Mesendoderm (in vitro differentiated cells): ENCODE measurements at regions not wholly inside any gene's neighbourhood (a gene's known extent, or its start where the extent isn't known, plus 50 kb on each side); places are given as distances from the start of the nearest gene placed in this dataset.

ENCODE experiments used
- DNase-seq: peaks from one replicate; pipeline ENCODE4 v3.0.0; 2013
- H2AK5ac ChIP-seq: 2 replicates; pipeline ENCODE4 v1.6.1; 2013; ENCODE audit warnings: low read length, inconsistent platforms
- H2BK120ac ChIP-seq: 2 replicates; pipeline ENCODE4 v1.6.1; 2013; ENCODE audit warnings: low read depth, mild to moderate bottlenecking, low read length, moderate library complexity, mixed read lengths
- H2BK15ac ChIP-seq: replicated peaks from 2 replicates; pipeline ENCODE4 v1.6.1; 2013; ENCODE audit warnings: low read depth, mild to moderate bottlenecking, moderate library complexity
- H2BK5ac ChIP-seq: 2 replicates; pipeline ENCODE4 v1.6.1; 2013; ENCODE audit warnings: low read length, inconsistent platforms
- H3K18ac ChIP-seq: 2 replicates; pipeline ENCODE4 v1.6.1; 2013; ENCODE audit warnings: mild to moderate bottlenecking, low read length, mixed read lengths
- H3K23ac ChIP-seq: one replicate; pipeline ENCODE4 v1.6.1; 2013; ENCODE audit warnings: low read length
- H3K27ac ChIP-seq: 2 replicates; pipeline ENCODE4 v1.5.1; 2013; ENCODE audit warnings: low read depth, mild to moderate bottlenecking, inconsistent platforms, low read length, moderate library complexity
- H3K27me3 ChIP-seq: 2 replicates; pipeline ENCODE4 v1.6.1; 2013; ENCODE audit warnings: low read length, control low read depth, mild to moderate bottlenecking, inconsistent platforms; ENCODE audit not compliant: insufficient read depth, poor library complexity
- H3K36me3 ChIP-seq: 2 replicates; pipeline ENCODE4 v1.6.1; 2013; ENCODE audit warnings: low read length, inconsistent platforms; ENCODE audit not compliant: control insufficient read depth, insufficient read depth
- H3K4ac ChIP-seq: one replicate; pipeline ENCODE4 v1.6.1; 2013; ENCODE audit warnings: low read depth, mild to moderate bottlenecking, low read length, moderate library complexity
- H3K4me1 ChIP-seq: 2 replicates; pipeline ENCODE4 v1.6.1; 2013; ENCODE audit warnings: low read depth, low read length, inconsistent platforms; ENCODE audit not compliant: control insufficient read depth
- H3K4me2 ChIP-seq: 2 replicates; pipeline ENCODE4 v1.6.1; 2013; ENCODE audit warnings: low read length
- H3K4me3 ChIP-seq: 2 replicates; pipeline ENCODE4 v1.5.1; 2013; ENCODE audit warnings: mild to moderate bottlenecking, low read length
- H3K56ac ChIP-seq: one replicate; pipeline ENCODE4 v1.6.1; 2013; ENCODE audit warnings: low read length
- H3K79me1 ChIP-seq: 2 replicates; pipeline ENCODE4 v1.6.1; 2013; ENCODE audit warnings: low read length, inconsistent platforms
- H3K79me2 ChIP-seq: 2 replicates; pipeline ENCODE4 v1.6.1; 2013; ENCODE audit warnings: mild to moderate bottlenecking, low read length; ENCODE audit not compliant: control insufficient read depth, insufficient read depth
- H3K9ac ChIP-seq: 2 replicates; pipeline ENCODE4 v1.6.1; 2013; ENCODE audit warnings: low read length, inconsistent platforms
- H4K5ac ChIP-seq: one replicate; pipeline ENCODE4 v1.6.1; 2013; ENCODE audit warnings: low read length
- H4K8ac ChIP-seq: one replicate; pipeline ENCODE4 v1.6.1; 2013; ENCODE audit warnings: low read depth, mild to moderate bottlenecking, control low read depth, low read length, moderate library complexity
- WGBS: extraction: QIAGEN DNeasy Blood & Tissue Kit; methylation state at CpG from one replicate; pipeline ENCODE4 v1.1.7; 2013; ENCODE audit warnings: low lambda C conversion rate, missing lambda C conversion rate; ENCODE audit not compliant: insufficient coverage; ENCODE audit errors: extremely low coverage; 5-methylcytosine and 5-hydroxymethylcytosine counted together

DNA sequence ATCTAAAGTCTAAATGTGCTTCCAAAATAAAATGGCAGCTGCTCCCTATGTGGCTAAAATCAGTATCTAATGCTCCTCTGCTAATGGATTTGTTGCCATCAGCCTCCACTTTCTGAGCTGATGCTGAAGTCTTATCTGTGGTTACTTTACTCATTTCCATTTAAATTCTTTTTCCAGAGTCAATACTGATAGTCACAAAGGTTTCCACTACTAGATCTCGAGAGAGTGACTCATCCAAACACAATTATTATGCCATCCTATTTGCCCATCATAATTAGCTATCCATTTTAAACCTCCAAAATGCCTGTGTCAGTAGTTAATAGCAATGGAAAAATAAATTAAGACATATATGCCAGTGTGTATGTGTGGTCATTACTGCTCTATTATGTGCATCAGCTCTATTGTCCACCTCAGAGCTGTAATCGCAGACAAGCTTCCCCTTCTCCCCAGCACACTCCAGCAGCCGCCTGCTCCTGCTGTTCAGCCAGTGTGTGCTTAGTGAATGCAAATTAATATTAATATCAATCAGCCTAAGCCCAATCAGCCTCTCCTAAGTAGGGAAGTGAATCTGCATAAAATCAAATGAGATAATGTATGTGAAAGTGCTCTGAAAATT is 199.8 kb upstream of the ZIC3 start:
- H2BK120ac ChIP-seq = no peak overlapping the region
- H3K4me3 ChIP-seq = no peak overlapping the region
- no peaks in the 10 kb centered on the region for H3K4me1 ChIP-seq
- WGBS = no CpG with 5 or more reads among the region's 3 CpGs
- no peak overlapping the region for H3K23ac ChIP-seq
- no peak overlapping the region for H4K5ac ChIP-seq
- H3K56ac ChIP-seq = no peak overlapping the region
- no peaks in the 10 kb centered on the region for H3K79me1 ChIP-seq
- no peak overlapping the region for H4K8ac ChIP-seq
- no peaks in the 10 kb centered on the region for H3K79me2 ChIP-seq
- no peak overlapping the region for H3K4ac ChIP-seq
- no peaks in the 10 kb centered on the region for H3K27me3 ChIP-seq
- H3K18ac ChIP-seq = no peak overlapping the region
- no peak overlapping the region for H3K27ac ChIP-seq
- H3K4me2 ChIP-seq = no peak overlapping the region
- H3K9ac ChIP-seq = no peak overlapping the region
- H2BK15ac ChIP-seq = no peak overlapping the region
- no peaks in the 10 kb centered on the region for H3K36me3 ChIP-seq
- H2AK5ac ChIP-seq = no peak overlapping the region
- no peak overlapping the region for H2BK5ac ChIP-seq
- no peak for DNase-seq

DNA sequence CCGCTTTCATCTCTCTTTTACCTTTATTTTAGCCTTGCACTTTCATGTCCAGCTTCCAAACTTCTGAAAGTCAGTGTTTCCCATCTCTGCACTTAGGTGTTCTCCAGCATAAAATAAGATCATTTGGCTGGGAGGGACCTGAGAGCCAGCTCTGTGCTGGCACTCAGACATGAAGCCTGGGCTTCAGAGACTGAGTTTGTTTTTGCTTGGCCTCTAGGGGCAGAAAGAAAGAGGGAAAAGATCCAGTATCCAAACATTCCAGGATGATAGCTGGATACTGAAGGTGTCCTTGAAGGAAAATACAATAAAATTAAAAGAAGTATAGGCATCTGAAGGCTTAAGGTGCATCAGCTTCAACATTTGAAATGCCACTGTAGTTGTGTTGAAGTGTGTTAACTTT is 202.4 kb upstream of the ZIC3 start:
- Histone ChIP-seq H3K4me2 (no peak overlapping the region), H3K4ac (no peak overlapping the region), H2BK120ac (no peak overlapping the region), H3K27me3 (no peaks in the 10 kb centered on the region), H3K79me2 (no peaks in the 10 kb centered on the region), H3K79me1 (no peaks in the 10 kb centered on the region), H3K36me3 (no peaks in the 10 kb centered on the region), H3K4me3 (no peak overlapping the region), H3K18ac (no peak overlapping the region), H3K23ac (no peak overlapping the region), H4K8ac (no peak overlapping the region), H2AK5ac (no peak overlapping the region), H3K56ac (no peak overlapping the region), H3K4me1 (no peaks in the 10 kb centered on the region), H3K9ac (no peak overlapping the region), H3K27ac (no peak overlapping the region), H2BK5ac (no peak overlapping the region), H2BK15ac (no peak overlapping the region), H4K5ac (no peak overlapping the region)
- WGBS = no CpG with 5 or more reads among the region's 1 CpG
- DNase-seq = no peak

- Histone ChIP-seq H3K4ac (no peak overlapping the region), H4K8ac (no peak overlapping the region), H3K18ac (no peak overlapping the region), H3K9ac (no peak overlapping the region), H3K79me2 (no peaks in the 10 kb centered on the region), H4K5ac (no peak overlapping the region), H2AK5ac (no peak overlapping the region), H3K27me3 (no peaks in the 10 kb centered on the region), H3K56ac (no peak overlapping the region), H3K4me2 (no peak overlapping the region), H2BK5ac (no peak overlapping the region), H3K79me1 (no peaks in the 10 kb centered on the region), H3K4me3 (no peak overlapping the region), H3K27ac (no peak overlapping the region), H3K36me3 (no peaks in the 10 kb centered on the region), H3K23ac (no peak overlapping the region), H2BK15ac (no peak overlapping the region), H3K4me1 (no peaks in the 10 kb centered on the region), H2BK120ac (no peak overlapping the region)
- no CpG with 5 or more reads among the region's 5 CpGs for WGBS
- no peak for DNase-seq
Observed at GRCh38 chrX:137362583-137362982, 203.3 kb upstream of the ZIC3 start.

DNA sequence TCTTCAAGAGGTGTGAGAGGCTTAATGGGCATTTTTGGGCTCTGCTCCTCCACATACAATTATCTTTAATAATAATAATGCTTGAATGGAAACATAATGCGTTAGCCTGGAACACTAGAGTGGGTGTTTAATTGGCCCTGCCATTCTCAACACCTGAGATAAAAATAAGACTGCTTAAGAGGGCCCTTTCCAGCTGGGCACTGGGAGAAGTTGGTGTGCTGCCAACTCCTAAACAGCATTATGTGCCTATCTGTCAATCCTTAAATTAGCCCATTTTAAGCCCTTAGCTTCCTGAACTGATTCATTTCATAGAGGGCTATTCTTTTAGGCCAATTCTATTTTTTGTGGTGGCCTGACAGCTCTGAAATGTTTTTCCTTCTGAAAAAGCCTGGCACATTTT is 211.1 kb upstream of the ZIC3 start:
- no peak overlapping the region for H4K5ac ChIP-seq
- no peak overlapping the region for H3K4me3 ChIP-seq
- no peak overlapping the region for H3K4ac ChIP-seq
- no peaks in the 10 kb centered on the region for H3K79me2 ChIP-seq
- no peak overlapping the region for H2BK15ac ChIP-seq
- H2BK5ac ChIP-seq = no peak overlapping the region
- H3K23ac ChIP-seq = no peak overlapping the region
- H2BK120ac ChIP-seq = no peak overlapping the region
- H3K27me3 ChIP-seq = no peaks in the 10 kb centered on the region
- WGBS = no CpG with 5 or more reads among the region's 1 CpG
- H2AK5ac ChIP-seq = no peak overlapping the region
- H3K4me2 ChIP-seq = no peak overlapping the region
- H3K27ac ChIP-seq = no peak overlapping the region
- H3K56ac ChIP-seq = no peak overlapping the region
- no peaks in the 10 kb centered on the region for H3K79me1 ChIP-seq
- H3K18ac ChIP-seq = no peak overlapping the region
- H3K9ac ChIP-seq = no peak overlapping the region
- no peaks in the 10 kb centered on the region for H3K36me3 ChIP-seq
- no peak overlapping the region for H4K8ac ChIP-seq
- H3K4me1 ChIP-seq = no peaks in the 10 kb centered on the region
- no peak for DNase-seq

DNA sequence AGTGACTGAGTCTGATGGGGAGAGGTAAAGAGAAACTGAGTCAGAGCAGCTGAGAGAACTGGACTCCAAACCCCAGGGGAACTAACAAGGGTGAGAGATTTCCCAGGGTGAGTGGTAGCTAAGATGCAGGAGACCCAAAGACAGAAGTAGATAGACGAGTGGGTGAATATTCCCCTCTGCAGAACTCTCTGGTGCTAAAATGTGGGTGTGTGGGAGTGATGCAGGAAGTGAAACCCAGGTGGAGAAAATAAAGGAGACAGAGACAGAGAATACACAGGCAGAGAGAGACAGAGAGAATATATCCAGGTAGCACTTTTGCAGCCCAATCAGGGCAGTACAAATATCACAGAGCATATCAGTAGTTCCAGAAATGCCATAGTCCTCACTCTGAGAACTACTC is 212.5 kb upstream of the ZIC3 start:
- Histone ChIP-seq H2BK120ac (no peak overlapping the region), H3K4me1 (no peaks in the 10 kb centered on the region), H3K4ac (no peak overlapping the region), H3K27ac (no peak overlapping the region), H3K27me3 (no peaks in the 10 kb centered on the region), H2BK15ac (no peak overlapping the region), H3K18ac (no peak overlapping the region), H2AK5ac (no peak overlapping the region), H3K4me2 (no peak overlapping the region), H3K23ac (no peak overlapping the region), H3K56ac (no peak overlapping the region), H4K5ac (no peak overlapping the region), H2BK5ac (no peak overlapping the region), H3K9ac (no peak overlapping the region), H3K36me3 (no peaks in the 10 kb centered on the region), H4K8ac (no peak overlapping the region), H3K79me2 (no peaks in the 10 kb centered on the region), H3K79me1 (no peaks in the 10 kb centered on the region), H3K4me3 (no peak overlapping the region)
- DNase-seq = no peak
- no CpG with 5 or more reads among the region's 1 CpG for WGBS

GRCh38 chrX:137352101-137352660 is 213.7 kb upstream of the ZIC3 start:
- H4K8ac ChIP-seq = no peak overlapping the region
- H3K23ac ChIP-seq = no peak overlapping the region
- H3K4me2 ChIP-seq = no peak overlapping the region
- peak overlapping the region; percentile 51 for H3K18ac ChIP-seq
- no peaks in the 10 kb centered on the region for H3K27me3 ChIP-seq
- H2BK5ac ChIP-seq = no peak overlapping the region
- no peak overlapping the region for H2AK5ac ChIP-seq
- H3K56ac ChIP-seq = no peak overlapping the region
- H3K4me3 ChIP-seq = no peak overlapping the region
- no peaks in the 10 kb centered on the region for H3K4me1 ChIP-seq
- DNase-seq = peak; percentile 72
- no peaks in the 10 kb centered on the region for H3K79me2 ChIP-seq
- H4K5ac ChIP-seq = no peak overlapping the region
- H3K4ac ChIP-seq = no peak overlapping the region
- H3K9ac ChIP-seq = no peak overlapping the region
- no peaks in the 10 kb centered on the region for H3K36me3 ChIP-seq
- H3K27ac ChIP-seq = no peak overlapping the region
- no peak overlapping the region for H2BK15ac ChIP-seq
- H3K79me1 ChIP-seq = no peaks in the 10 kb centered on the region
- H2BK120ac ChIP-seq = no peak overlapping the region
